ENCODE measurements at regions not wholly inside any gene's neighbourhood (a gene's known extent, or its start where the extent isn't known, plus 50 kb on each side); places are given as distances from the start of the nearest gene placed in this dataset.
"Not testable (repeated sequence)": the region's sequence is repeated elsewhere in the genome, so short reads cannot be mapped to it uniquely, and the experiment has no call there.

DNA sequence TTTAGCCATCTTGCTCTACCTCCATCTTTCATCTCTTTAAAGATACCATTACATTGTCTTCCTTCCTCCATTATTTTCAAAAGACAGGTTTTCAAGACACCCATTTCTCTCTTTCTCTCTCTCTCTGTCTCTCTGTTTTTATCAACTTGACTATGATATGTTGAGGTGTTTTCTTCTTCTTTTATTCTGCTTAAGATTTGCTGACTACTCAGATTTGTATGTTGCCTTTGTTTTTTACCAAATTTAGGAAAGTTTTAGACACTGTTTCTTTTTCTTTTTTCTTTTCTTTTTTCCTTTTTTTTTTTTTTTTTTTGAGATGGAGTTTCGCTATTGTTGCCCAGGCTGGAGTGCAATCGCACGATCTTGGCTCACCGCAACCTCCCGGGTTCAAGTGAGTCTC is 647.5 kb upstream of the VRK2 start:
- DNase-seq (ENCODE audit: extremely low read depth, low read depth): no peak

DNA sequence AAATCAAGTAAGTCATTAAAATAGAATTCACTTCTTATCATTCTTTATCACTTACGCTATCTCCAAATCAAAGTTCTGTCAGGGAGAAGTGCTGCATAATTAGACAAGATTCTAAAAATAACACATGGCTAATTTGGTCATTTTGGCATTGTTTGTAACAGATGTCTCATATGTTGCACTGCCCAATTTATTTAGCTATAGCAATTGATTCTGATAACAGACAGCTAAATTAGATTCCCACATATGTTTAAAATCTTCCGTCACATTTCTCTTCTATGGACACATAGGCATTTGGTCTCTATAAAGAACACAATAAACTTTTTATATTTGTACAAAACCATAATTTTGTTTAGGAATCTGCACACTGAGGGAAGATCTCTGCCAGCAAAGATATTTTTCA is 644.5 kb upstream of the VRK2 start:
- DNase-seq (ENCODE audit: extremely low read depth, low read depth): no peak

DNA sequence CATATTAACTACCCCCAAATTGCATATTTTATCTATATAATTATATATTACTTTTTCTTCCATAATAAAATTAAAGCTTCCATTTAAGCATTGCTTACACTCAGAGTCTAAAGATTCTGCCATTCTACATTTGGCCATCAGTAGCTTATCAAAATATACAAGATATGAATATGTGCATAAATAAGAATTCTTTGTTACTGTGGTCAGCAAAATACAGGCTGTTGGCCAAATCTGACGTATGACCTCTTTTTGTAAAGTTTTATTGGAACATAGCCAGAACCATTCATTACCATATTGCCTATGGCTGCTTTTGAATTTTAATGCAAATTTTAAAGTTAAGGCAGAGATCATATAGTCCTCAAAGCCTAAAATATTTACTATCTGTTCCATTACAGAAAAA is 643.9 kb upstream of the VRK2 start:
- DNase-seq (ENCODE audit: extremely low read depth, low read depth): no peak

DNA sequence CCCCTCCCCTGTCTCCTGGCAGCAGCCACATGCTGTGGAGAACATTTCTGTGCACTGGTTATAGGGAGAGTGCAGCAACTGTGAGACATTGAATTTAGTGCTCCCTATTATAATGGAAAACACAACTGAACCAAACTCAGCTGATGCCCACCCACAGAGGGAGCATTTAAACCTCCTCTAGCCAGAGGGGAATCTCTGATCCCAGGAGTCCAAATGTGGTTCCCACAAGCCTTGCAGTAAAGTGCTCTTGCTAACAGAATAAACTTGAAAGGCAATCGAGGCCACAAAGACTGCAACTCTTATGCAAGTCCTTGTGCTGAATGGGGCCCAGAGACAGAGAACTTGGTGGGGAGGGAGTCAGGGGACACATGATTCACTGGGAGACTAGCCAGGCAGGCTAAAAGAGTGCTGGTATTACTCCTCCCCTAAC is 638.8 kb upstream of the VRK2 start:
- no peak for DNase-seq (ENCODE audit: extremely low read depth, low read depth)

DNA sequence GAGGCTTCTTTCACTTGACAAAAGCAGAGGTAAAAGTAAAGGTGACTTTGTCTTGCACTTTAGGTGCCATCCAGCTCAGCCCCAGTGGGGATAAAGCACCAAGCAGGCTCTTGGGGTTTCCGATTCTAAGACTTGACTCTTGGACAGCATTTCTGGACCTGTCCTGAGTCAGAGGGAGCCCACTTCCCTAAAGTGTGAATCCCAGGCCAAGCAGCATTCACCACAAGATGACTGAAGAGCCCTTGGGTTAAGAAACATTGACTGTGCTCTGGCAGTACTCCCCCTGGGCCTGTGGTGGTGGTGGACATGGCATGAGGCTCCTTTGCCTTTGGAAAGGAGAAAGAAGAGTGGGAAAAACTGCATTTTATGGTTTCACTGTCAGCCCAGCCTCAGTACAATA is 638.0 kb upstream of the VRK2 start:
- DNase-seq (ENCODE audit: extremely low read depth, low read depth): no peak

DNA sequence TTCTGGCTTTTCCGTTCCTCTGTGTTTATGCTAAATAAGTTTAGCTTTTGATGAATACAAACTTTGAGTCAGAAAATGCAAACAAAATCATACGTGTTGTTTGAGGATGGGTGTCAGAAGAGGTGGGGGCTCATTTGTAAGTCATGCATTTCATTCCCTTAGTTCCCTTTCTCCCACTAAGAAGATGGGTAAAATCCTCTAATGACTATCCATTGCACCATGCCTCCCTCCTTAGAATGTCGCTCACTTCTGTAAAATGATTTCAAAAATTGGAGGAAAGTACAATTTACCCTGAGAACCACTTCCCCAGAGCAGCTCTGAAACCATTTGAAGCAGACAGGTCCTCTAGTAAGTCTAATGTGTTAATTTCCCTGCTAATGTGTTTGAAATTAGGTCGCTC is 629.6 kb upstream of the VRK2 start:
- no peak for DNase-seq (ENCODE audit: extremely low read depth, low read depth)

DNA sequence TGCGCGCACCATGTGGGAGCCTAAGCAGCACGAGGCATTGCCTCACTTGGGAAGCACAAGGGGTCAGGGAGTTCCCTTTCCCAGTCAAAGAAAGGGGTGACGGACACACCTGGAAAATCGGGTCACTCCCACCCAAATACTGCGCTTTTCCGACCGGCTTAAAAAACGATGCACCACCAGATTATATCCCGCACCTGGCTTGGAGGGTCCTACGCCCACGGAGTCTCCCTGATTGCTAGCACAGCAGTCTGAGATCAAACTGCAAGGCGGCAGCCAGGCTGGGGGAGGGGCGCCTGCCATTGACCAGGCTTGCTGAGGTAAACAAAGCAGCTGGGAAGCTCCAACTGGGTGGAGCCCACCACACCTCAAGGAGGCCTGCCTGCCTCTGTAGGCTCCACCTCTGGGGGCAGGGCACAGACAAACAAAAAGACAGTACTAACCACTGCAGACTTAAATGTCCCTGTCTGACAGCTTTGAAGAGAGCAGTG is 627.7 kb upstream of the VRK2 start:
- DNase-seq (ENCODE audit: extremely low read depth, low read depth): not testable (repeated sequence)

DNA sequence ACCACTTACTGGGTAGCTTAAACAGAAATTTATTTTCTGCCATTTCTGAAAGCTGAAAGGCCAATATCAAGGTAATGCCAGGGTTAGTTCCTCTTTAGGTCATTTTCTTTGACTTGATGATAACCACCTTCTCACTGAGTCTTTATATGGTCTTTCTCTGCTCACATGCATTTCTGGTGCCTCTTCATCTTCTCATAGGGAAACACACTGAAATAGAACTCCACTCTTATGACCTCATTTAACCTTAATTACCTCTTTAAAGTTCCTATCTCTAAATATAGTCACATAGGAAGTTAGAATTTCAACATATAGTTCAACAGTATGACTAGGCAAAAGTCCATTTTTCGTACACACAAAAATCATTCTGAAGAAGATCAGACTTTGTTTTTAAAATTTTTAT is 616.8 kb upstream of the VRK2 start:
- DNase-seq (ENCODE audit: extremely low read depth, low read depth): no peak

DNA sequence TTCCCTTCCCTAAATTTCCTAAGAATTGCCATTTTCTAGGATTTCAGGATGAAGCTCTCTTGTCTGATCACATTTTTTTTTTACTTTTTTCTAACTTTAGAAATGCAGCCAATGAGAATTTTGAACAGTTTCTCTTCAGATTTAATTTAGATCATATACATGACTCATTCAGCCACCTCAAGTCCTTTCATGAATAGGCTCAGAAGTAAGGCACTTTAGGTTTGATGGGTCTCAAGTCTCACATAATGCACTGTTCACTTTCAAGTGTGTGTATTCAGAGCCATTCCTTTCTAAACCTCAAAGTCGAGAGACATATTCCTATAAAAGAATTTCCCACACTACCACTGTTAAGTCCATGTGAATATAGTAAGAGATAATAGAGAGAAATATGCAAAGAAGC is 614.1 kb upstream of the VRK2 start:
- no peak for DNase-seq (ENCODE audit: extremely low read depth, low read depth)

DNA sequence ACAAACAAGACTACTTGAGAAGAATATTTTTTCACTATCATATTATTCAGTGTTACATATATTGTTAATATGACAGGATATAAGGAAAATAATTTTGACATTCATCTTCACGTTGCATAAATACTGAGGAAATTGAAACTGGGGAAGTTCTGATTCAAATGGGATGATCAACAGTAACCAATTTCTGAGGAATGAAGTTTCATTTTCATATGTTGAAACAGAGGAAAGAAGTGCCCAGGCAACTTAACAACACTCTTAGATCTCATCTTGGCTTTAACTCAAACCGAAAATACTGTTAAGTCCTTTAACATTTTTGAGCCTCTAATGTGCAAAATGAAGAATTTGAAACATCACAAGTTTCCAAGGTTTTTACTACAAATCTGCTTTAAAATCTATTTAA is 612.2 kb upstream of the VRK2 start:
- no peak for DNase-seq (ENCODE audit: extremely low read depth, low read depth)

DNA sequence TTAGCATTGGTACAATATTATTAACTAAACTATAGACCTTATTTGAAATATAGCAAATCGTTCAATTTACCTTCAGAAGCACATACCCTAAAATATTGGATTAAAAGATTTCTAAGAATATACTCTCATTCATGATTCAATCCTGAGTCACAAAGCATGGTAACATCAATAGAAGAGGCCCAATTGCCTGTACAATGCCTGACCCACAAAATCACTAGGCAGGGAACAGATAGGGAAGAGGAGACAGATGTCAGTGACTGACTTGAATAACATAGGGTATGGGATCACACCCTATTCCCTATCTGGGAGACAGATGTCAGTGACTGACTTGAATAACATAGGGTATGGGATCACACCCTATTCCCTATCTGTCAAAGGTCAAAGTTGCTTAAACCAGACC is 611.6 kb upstream of the VRK2 start:
- DNase-seq (ENCODE audit: extremely low read depth, low read depth): no peak

DNA sequence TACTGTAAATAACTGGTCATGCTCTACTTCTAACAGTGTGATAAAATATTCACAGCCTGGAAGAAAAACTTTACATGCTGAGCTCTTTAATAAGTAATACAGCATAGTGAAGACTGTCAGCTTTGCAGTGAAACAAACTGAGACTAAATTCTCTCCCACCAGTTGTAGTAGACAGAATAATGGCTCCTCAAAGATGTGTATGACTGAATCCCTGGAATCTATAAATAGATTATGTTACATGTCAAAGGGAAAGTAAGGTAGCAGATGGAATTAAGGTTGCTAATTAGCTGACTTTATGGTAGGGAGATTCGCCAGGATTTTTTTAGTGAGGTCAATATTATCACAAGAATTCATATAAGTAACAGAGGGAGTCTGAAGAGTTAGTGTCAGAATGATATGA is 609.5 kb upstream of the VRK2 start:
- DNase-seq (ENCODE audit: extremely low read depth, low read depth): no peak

DNA sequence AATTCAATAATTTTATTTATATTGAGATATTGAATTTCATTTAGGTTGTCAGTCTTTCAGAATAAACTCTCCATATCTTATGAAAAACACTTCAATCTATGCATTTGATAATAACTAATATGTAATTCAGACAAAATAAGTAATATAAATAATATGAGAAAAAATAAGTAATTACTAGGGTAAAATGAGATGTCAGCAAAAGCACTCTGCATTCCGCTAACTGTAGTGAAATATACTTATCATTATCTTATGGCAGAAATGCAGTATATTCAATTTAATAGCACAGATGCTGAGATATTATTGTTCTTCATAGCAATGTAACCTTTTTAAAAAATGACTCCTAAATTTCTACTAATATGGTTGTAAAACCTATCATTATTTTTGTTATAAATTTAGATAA is 606.2 kb upstream of the VRK2 start:
- DNase-seq (ENCODE audit: extremely low read depth, low read depth): no peak

DNA sequence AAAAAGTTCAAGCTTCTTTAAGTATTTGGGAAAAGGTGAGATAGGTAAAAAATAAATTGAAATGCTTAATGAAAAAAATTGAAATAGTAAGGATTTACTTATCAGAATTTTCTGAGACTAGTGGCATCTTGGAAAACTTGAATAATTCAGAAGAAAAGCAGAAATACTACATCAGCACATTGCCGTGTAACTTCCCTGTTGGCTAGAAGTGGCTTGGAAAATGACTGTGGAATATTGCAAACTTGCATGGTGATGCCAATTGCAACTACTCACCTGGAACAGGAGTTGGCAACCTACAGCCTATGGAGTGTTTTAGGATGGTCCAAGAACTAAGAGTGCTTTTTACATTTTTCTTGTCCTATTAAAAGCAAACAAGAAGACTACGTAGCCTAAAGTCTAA is 603.5 kb upstream of the VRK2 start:
- DNase-seq (ENCODE audit: extremely low read depth, low read depth): no peak

DNA sequence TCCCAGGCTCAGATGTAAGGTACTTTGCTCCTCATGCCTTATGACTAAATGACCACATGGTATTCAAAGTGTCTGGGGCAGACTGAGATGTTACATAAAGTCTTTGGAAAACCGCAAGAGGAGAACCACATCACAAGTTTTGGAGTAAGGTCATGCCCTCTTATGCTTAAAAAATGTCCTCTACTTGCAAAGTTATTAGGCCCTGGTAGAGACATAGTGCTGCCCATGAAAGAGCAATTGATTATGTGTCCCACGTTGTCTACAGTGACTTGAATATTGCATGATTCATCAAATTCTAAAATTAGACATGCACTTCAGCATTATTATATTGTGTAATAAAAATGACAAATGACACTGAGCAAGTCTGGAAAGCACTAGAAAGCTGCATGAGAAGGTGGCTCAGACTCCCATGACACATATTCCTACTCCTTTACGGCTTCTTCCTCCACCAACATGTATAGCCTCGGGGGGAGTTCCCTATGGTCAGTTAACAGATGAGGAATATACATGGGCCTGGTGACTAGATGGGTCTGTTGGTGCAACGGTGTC is 602.6 kb upstream of the VRK2 start:
- DNase-seq (ENCODE audit: extremely low read depth, low read depth): no peak

DNA sequence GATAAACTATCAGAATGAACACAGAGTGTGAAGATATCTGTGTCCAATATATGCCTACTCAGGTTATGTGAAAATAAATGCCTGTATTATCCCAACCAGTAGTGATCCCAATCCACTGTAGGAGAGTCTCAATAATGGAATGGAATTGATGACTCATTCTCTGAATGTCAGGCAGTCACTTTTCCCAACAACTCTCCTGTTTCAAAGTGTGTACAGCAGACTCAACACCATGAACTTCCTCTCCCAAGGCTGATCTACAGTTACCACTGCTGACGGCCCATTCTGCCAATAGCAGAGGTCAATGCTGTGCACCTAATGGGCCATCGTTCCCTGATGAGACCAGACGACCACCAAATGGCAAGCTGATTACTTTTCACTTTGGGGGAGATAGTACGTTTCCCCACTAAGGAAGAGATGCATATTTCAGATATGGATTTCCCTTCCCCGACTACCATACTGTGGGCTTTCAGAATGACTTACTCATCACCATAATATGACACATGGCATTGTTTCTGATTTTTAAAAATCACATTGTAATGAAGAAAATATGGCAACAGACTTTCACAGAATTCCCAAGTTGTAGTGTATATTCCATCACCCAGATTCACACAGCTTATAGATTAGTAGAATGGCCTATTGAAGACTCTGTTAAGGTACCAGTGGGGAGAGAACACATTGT is 601.7 kb upstream of the VRK2 start:
- no peak for DNase-seq (ENCODE audit: extremely low read depth, low read depth)

DNA sequence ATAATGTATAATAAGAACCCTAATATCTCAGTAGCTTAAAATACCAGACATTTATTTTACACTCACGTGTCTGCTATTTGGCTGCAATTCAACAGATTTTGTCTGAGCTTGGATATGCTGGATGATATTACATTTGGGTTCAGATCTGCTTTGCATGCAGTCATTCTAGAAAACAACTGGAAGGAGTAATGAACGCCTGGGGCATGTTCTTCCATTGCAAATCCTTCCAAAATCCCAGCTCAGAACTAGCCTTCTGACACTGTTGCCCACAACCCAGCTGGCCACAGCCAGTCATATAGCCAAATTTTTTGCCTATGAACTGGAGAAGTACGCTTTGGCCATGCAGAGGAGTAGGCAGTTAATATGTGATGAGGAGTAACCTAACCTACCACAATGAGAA is 597.8 kb upstream of the VRK2 start:
- DNase-seq (ENCODE audit: extremely low read depth, low read depth): no peak

DNA sequence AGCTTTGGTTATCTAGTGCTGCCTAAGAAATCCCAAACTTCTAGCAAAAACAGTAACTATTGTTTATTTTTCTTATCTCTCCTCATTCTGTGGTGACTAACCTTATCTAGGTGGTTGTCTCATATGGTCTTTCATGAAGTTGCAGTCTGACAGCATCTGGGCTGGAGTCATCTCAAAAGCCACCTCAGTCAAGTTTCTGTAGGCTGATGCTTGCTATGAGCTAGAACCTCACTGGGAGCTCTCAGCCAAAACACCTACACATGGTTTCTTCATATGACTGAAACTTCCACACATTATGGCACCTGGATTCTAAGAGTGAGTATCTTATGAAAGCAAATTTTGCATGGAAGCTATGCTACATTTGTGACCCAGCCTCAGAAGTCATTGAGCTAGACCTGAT is 596.4 kb upstream of the VRK2 start:
- no peak for DNase-seq (ENCODE audit: extremely low read depth, low read depth)

DNA sequence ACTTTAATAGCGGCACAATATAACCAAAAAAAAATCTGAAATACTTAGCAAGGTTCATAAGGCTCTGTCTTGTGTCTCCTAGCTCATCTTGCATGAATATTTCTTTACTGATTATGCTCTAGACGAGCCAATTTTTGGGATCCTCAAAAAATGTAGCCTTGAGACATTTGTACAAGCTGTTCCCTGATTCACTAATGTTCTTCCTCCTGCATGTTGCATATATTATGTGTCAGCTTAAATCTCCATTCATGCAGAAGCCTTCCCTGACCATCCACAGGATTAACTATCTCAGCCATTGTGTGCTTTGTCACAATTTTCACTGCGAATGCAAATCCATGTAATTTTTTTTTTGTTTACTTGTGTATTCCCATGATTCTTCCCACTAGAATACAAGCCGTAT is 594.0 kb upstream of the VRK2 start:
- no peak for DNase-seq (ENCODE audit: extremely low read depth, low read depth)

DNA sequence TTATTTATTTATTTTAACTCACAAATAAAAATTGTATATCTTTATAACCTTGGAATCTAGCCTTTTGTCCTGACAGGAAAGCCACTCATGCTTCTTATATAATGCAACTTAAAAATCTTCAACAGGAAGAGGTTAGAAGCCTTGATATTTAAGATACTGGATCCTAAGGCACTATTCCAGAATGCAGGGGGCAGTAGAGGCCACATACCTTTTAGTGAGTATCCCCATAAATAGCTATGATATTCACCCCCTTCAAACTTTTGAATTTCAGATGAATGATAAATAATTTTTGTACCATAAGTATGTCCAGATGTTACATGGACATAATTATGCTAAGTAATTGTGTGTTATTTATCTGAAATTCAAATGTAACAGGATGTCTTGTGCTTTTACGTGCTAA is 592.7 kb upstream of the VRK2 start:
- DNase-seq (ENCODE audit: extremely low read depth, low read depth): no peak

DNA sequence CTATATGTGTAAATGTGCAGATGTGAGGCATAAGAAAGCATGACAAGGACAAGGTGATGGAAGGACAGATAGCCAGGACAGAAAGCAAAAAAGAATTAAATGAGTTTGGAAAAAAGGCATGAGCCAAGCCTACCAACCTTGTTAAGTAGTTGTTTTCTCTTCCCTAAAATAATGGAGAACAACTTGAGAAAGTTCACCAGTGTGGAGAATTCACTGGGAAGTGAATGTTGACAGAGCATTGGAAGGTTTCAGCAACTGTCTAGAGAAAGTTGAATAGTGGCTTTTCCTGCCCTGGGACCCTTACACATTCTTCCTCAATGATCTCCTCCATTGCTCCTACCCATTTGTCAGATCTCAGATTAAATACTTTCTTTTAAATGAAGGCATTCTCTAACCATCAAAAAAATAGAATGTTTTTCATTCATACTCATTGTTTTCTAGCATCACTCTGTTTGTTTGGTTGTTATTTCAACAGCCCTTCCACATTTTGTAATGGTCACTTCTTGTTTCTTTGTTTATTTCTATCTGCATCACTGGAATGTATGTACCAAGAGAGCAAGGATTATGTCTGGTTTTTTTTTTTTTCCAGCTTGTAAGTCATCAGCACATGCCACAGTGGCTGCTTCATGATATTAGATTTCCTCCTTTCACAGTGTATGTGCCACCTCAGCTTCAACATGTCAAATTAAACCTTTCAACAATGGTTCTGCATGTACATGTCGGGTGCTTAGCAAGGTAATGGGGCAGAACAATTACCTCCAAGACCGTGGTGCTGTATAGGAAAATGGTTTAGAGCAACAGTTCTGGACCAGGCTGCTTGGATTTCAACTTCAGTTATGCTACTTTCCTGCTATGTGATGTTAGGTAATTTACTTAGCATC is 586.0 kb upstream of the VRK2 start:
- no peak for DNase-seq (ENCODE audit: extremely low read depth, low read depth)

DNA sequence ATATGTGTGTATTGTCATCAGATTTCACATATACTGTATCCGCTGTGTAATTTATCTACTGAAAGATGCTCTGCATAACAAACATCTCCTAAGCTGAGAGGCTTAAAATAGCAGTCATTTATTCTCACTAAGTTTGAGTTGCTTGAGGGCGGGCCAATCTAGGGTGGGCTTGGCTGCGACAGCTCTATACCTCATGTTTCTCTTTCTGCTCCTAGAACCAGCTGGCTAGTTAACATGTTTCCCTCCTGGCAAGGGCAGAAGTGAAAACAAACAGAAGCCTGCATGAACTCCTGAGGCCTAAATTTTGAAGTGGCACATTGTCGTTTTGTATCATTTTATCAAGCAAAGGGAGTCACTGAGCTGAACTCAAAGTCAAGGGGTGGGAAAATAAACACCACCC is 585.0 kb upstream of the VRK2 start:
- DNase-seq (ENCODE audit: extremely low read depth, low read depth): no peak

Data from NCI-H460 (cell line).